ENCODE measurements at regions not wholly inside any gene's neighbourhood (a gene's known extent, or its start where the extent isn't known, plus 50 kb on each side); places are given as distances from the start of the nearest gene placed in this dataset.

GRCh38 chr9:7739595-7739994, 60.0 kb downstream of the DMAC1 start:
- TF ChIP-seq, protein P1, sequence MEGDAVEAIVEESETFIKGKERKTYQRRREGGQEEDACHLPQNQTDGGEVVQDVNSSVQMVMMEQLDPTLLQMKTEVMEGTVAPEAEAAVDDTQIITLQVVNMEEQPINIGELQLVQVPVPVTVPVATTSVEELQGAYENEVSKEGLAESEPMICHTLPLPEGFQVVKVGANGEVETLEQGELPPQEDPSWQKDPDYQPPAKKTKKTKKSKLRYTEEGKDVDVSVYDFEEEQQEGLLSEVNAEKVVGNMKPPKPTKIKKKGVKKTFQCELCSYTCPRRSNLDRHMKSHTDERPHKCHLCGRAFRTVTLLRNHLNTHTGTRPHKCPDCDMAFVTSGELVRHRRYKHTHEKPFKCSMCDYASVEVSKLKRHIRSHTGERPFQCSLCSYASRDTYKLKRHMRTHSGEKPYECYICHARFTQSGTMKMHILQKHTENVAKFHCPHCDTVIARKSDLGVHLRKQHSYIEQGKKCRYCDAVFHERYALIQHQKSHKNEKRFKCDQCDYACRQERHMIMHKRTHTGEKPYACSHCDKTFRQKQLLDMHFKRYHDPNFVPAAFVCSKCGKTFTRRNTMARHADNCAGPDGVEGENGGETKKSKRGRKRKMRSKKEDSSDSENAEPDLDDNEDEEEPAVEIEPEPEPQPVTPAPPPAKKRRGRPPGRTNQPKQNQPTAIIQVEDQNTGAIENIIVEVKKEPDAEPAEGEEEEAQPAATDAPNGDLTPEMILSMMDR (IDR thresholded peaks at IDR 0.05): no peak
- TF ChIP-seq POLR2A (IDR thresholded peaks at IDR 0.05) (no peak), EP300 (IDR thresholded peaks at IDR 0.05) (no peak)
- WGBS, 3 donors: 92 to 94% (median 93%) methylated on average over 2 of the region's 2 CpGs
- no peak for DNase-seq
- H3K27me3 ChIP-seq: no peaks in the 10 kb centered on the region
- no peaks in the 10 kb centered on the region for H3K4me1 ChIP-seq (ENCODE audit: insufficient read depth)
- H3K27ac ChIP-seq: no peak overlapping the region
- no peak overlapping the region for H3K4me3 ChIP-seq
- intact Hi-C loops (cut with DNase I): no loop called here
- H3K36me3 ChIP-seq: no peaks in the 10 kb centered on the region
- no peaks in the 10 kb centered on the region for H3K9me3 ChIP-seq

DNA sequence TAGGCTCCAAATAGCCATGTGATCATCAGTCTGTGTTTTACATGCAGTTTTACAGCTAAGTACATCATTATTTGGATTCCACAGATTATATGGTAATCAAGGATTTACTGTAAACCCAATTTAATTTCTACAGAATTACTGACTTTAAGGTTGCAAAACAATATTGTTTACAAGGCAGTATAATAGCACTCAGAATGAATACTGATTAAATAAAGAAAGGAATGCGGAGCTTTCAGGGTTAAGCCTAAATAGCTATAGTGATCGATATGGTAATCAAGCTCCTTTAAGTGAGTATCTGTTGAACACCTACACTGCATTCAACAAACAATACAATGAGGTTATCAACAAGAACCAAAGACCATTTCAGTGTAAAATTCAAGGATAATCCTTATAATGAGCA, 64.3 kb downstream of the DMAC1 start:
- H3K9me3 ChIP-seq: no peaks in the 10 kb centered on the region
- intact Hi-C loops (cut with DNase I): no loop called here
- DNase-seq: no peak
- TF ChIP-seq EP300 (IDR thresholded peaks at IDR 0.05) (no peak), POLR2A (IDR thresholded peaks at IDR 0.05) (no peak)
- TF ChIP-seq, protein P1 (IDR thresholded peaks at IDR 0.05): no peak
- H3K27me3 ChIP-seq: no peaks in the 10 kb centered on the region
- H3K4me1 ChIP-seq (ENCODE audit: insufficient read depth): no peaks in the 10 kb centered on the region
- no peak overlapping the region for H3K27ac ChIP-seq
- 93 to 98% (median 97%) methylated on average over 2 of the region's 2 CpGs for WGBS, 3 donors
- H3K4me3 ChIP-seq: no peak overlapping the region
- H3K36me3 ChIP-seq: no peaks in the 10 kb centered on the region

DNA sequence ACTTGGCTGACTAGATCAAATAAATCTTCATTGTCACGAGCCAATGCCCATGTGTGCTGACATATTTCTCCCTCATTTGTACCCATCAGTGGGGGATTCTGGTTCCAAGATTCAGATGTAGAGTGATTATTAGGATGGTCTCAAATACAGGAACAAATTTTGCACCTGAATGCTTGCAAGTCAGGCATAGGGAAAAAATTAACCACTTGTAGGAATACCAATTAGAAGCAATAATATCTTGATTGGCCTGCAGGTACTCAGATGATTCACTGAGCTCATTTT, 69.5 kb downstream of the DMAC1 start:
- intact Hi-C loops (cut with DNase I): no loop called here
- no peak for DNase-seq
- H3K4me1 ChIP-seq (ENCODE audit: insufficient read depth): no peaks in the 10 kb centered on the region
- H3K27ac ChIP-seq: no peak overlapping the region
- 89 to 96% (median 92%) methylated on average over 1 of the region's 1 CpG for WGBS, 3 donors
- H3K36me3 ChIP-seq: no peaks in the 10 kb centered on the region
- no peaks in the 10 kb centered on the region for H3K9me3 ChIP-seq
- no peak overlapping the region for H3K4me3 ChIP-seq
- TF ChIP-seq, protein P1 (IDR thresholded peaks at IDR 0.05): no peak
- no peak for TF ChIP-seq POLR2A (IDR thresholded peaks at IDR 0.05)
- TF ChIP-seq EP300 (IDR thresholded peaks at IDR 0.05): no peak
- no peaks in the 10 kb centered on the region for H3K27me3 ChIP-seq

- intact Hi-C loops (cut with DNase I): no loop called here
- no peak for DNase-seq
- Histone ChIP-seq H3K36me3 (no peaks in the 10 kb centered on the region), H3K27ac (no peak overlapping the region), H3K4me3 (no peak overlapping the region), H3K27me3 (no peaks in the 10 kb centered on the region), H3K4me1 (ENCODE audit: insufficient read depth) (no peaks in the 10 kb centered on the region), H3K9me3 (no peaks in the 10 kb centered on the region)
- WGBS, 3 donors: 80 to 84% (median 84%) methylated on average over 5 of the region's 5 CpGs
- TF ChIP-seq, protein P1 (IDR thresholded peaks at IDR 0.05): no peak
- TF ChIP-seq POLR2A (IDR thresholded peaks at IDR 0.05) (no peak), EP300 (IDR thresholded peaks at IDR 0.05) (no peak)
These were observed 70.0 kb downstream of the DMAC1 start for GRCh38 chr9:7729371-7730163.
